ENCODE measurements at regions not wholly inside any gene's neighbourhood (a gene's known extent, or its start where the extent isn't known, plus 50 kb on each side); places are given as distances from the start of the nearest gene placed in this dataset.

DNA sequence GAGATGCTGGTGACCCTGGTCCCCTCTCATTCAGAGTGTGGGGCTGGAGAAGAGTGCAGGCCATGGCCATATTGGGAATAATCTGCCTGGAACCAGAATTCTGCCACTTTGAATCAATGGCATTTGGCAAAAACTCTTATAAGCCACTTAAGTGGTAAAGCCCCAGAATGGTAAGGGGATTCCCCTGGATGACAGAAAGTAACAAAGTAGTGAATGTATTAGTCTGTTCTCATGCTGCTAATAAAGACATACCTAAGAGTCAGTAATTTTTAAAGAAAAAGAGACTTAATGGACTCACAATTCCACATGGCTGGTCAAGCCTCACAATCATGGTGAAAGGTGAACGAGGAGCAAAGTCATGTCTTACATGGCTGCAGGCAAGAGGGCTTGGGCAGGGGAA, 248.6 kb downstream of the SH2D4B start:
- H2BK20ac ChIP-seq (ENCODE audit: low read length) = no peak overlapping the region
- H3K4me3 ChIP-seq (ENCODE audit: extremely low read depth in 1 of 4, insufficient read depth in 2 of 4, low read depth in 3 of 4, low read length in 4 of 4) = no peak overlapping the region
- H3K9ac ChIP-seq (replicated peaks in 1 of 4; ENCODE audit: extremely low read depth in 1 of 4, low read depth in 3 of 4, low read length in 3 of 4) = no peak overlapping the region
- H3K23ac ChIP-seq (ENCODE audit: insufficient read length) = no peak overlapping the region
- no peaks in the 10 kb centered on the region for H3K4me1 ChIP-seq (replicated peaks in 1 of 4; ENCODE audit: control insufficient read depth in 3 of 4, insufficient read depth in 4 of 4, low read length in 3 of 4)
- no peak overlapping the region for H2BK15ac ChIP-seq (ENCODE audit: low read length)
- H4K8ac ChIP-seq (ENCODE audit: extremely low read depth, insufficient read depth, low read length) = no peak overlapping the region
- no peak overlapping the region for H2BK12ac ChIP-seq (ENCODE audit: low read depth, low read length)
- no peaks in the 10 kb centered on the region for H3K9me3 ChIP-seq (ENCODE audit: insufficient read depth in 2 of 2, low read depth in 1 of 2, low read length in 1 of 2)
- H3K18ac ChIP-seq (ENCODE audit: extremely low read depth, low read length) = no peak overlapping the region
- FAIRE-seq (no peak), DNase-seq (ENCODE audit: low read depth in 1 of 2, low spot score in 2 of 2) (no peak)
- WGBS, 2 experiments (ENCODE audit: extremely low coverage in 1 of 2, insufficient coverage in 1 of 2, insufficient read length in 1 of 2, insufficient replicate concordance in 2 of 2, low coverage in 1 of 2, low lambda C conversion rate in 2 of 2, missing lambda C conversion rate in 1 of 2) = 83% methylated on average over 1 of the region's 1 CpG; no CpG with 5 or more reads in 1 of the 2 experiments
- ChIA-PET CTCF (ENCODE audit: partially characterized antibody) (no interaction called here), POLR2A (ENCODE audit: partially characterized antibody) (no interaction called here)
- H3K4me2 ChIP-seq (ENCODE audit: insufficient read depth in 1 of 2, low read depth in 2 of 2, low read length in 2 of 2) = no peak overlapping the region
- no peak overlapping the region for H2BK5ac ChIP-seq (ENCODE audit: low read depth, low read length)
- H3K4ac ChIP-seq (replicated peaks; ENCODE audit: insufficient read length, low read depth, low read length) = no peak overlapping the region
- H3K56ac ChIP-seq (replicated peaks; ENCODE audit: insufficient read length, low read depth, low read length) = no peak overlapping the region
- H3K79me2 ChIP-seq (ENCODE audit: control insufficient read depth in 1 of 2, insufficient read depth in 2 of 2, low read length in 2 of 2) = no peaks in the 10 kb centered on the region
- H2AFZ ChIP-seq (ENCODE audit: low read length) = no peak overlapping the region
- no peaks in the 10 kb centered on the region for H3K36me3 ChIP-seq (ENCODE audit: control insufficient read depth in 2 of 4, insufficient read depth in 4 of 4, low read length in 3 of 4)
- no peak overlapping the region for H3K14ac ChIP-seq (ENCODE audit: insufficient read length)
- H4K5ac ChIP-seq (ENCODE audit: insufficient read length, low read depth, low read length) = no peak overlapping the region
- H3K27ac ChIP-seq (ENCODE audit: low read depth, low read length) = no peak overlapping the region
- TF ChIP-seq TAF1 (IDR thresholded peaks at IDR 0.05; ENCODE audit: low read depth, low read length) (no peak), ASH2L (IDR thresholded peaks at IDR 0.05; ENCODE audit: low read length) (no peak), TCF12 (IDR thresholded peaks at IDR 0.05; ENCODE audit: low read depth, low read length) (no peak), GTF2F1 (IDR thresholded peaks at IDR 0.05; ENCODE audit: borderline replicate concordance, low read depth, low read length) (no peak), NANOG (IDR thresholded peaks at IDR 0.05; ENCODE audit: insufficient read depth, low read depth, low read length, poor library complexity, severe bottlenecking) (no peak), SIRT6 (IDR thresholded peaks at IDR 0.05; ENCODE audit: low read length) (no peak), RNF2 (IDR thresholded peaks at IDR 0.05; ENCODE audit: borderline replicate concordance, low read depth, low read length, missing control alignments, poor library complexity, severe bottlenecking) (no peak), POU5F1 (IDR thresholded peaks at IDR 0.05; ENCODE audit: low read depth, low read length) (no peak), GABPA (IDR thresholded peaks at IDR 0.05; ENCODE audit: borderline replicate concordance, insufficient read depth, low read length) (no peak)
- H4K20me1 ChIP-seq (replicated peaks in 1 of 2; ENCODE audit: control insufficient read depth in 1 of 2, insufficient read depth in 2 of 2, low read length in 2 of 2) = no peaks in the 10 kb centered on the region
- H3K23me2 ChIP-seq (ENCODE audit: low read depth, low read length) = no peaks in the 10 kb centered on the region
- H4K91ac ChIP-seq (replicated peaks; ENCODE audit: insufficient read length, low read length) = no peak overlapping the region
- H3K79me1 ChIP-seq (ENCODE audit: low read depth, low read length) = no peaks in the 10 kb centered on the region
- no peak overlapping the region for H2BK120ac ChIP-seq (replicated peaks; ENCODE audit: low read depth, low read length)
- no peaks in the 10 kb centered on the region for H3K27me3 ChIP-seq (replicated peaks in 1 of 4; ENCODE audit: control insufficient read depth in 3 of 4, extremely low read depth in 1 of 4, insufficient read depth in 3 of 4, low read length in 3 of 4)
- no peak overlapping the region for H2AK5ac ChIP-seq (ENCODE audit: low read depth, low read length)
